HL-60 (cell line): ENCODE measurements at regions not wholly inside any gene's neighbourhood (a gene's known extent, or its start where the extent isn't known, plus 50 kb on each side); places are given as distances from the start of the nearest gene placed in this dataset.

Experiments used
- DNase-seq, 2 experiments: peaks; one replicate each; pipeline ENCODE4 v3.0.0-alpha.2; 2010 to 2020; ENCODE audit warnings: low read depth in 1 of 2, low spot score in 1 of 2
- H3K27ac ChIP-seq: fragments of 250-450 bp; sonication (Bioruptor Pico); replicated peaks from 2 replicates; pipeline ENCODE4 v1.5.1; 2020; ENCODE audit warnings: mild to moderate bottlenecking, moderate library complexity
- H3K27me3 ChIP-seq: fragments of 250-450 bp; sonication (Bioruptor Pico); 2 replicates; pipeline ENCODE4 v1.5.1; 2021; ENCODE audit warnings: mild to moderate bottlenecking, moderate library complexity; ENCODE audit not compliant: insufficient read depth, poor library complexity, severe bottlenecking
- H3K4me3 ChIP-seq: replicated peaks from 2 replicates; pipeline ENCODE4 v1.5.1; 2011; ENCODE audit warnings: mild to moderate bottlenecking, control low read depth, low read length; ENCODE audit not compliant: insufficient read depth
- CTCF ChIP-seq: IDR thresholded peaks from one replicate; pipeline ENCODE4 v1.5.1; 2011; ENCODE audit warnings: low read length, control low read depth, inconsistent platforms; ENCODE audit not compliant: insufficient read depth
- GABPA ChIP-seq: IDR thresholded peaks from 2 replicates; pipeline ENCODE4 v1.6.1; 2012; ENCODE audit warnings: low read depth
- POLR2AphosphoS5 ChIP-seq: IDR thresholded peaks from 2 replicates; pipeline ENCODE4 v1.6.1; 2012; ENCODE audit warnings: low read depth
- REST ChIP-seq: IDR thresholded peaks from 2 replicates; pipeline ENCODE4 v1.6.1; 2012; ENCODE audit warnings: low read depth; ENCODE audit not compliant: insufficient replicate concordance
- SPI1 ChIP-seq: IDR thresholded peaks from 2 replicates; pipeline ENCODE4 v1.6.1; 2012; ENCODE audit warnings: low read depth, mild to moderate bottlenecking, borderline replicate concordance

DNA sequence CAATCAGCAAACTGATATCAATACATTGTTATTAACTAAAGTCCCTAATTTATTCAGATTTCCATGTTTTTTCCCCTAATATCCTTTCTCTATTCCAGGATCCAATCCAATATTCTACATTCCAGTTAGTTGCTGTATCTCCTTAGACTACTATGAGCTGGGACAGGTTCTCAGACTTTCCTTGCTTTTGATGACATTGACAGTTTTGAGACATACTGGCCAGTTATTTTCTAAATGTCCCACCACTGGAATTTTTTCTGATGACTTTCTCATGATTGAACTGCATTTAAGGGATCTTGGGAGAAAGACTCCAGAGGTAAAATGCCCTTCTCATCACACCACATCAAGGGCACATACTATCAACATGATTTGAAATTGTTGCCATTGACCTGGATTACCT is 177.1 kb upstream of the MAF start:
- DNase-seq: no peak
- Histone ChIP-seq H3K27me3 (no peaks in the 10 kb centered on the region), H3K27ac (no peak overlapping the region), H3K4me3 (no peak overlapping the region)
- TF ChIP-seq CTCF (no peak), SPI1 (no peak), REST (no peak), GABPA (no peak), POLR2AphosphoS5 (no peak)

DNA sequence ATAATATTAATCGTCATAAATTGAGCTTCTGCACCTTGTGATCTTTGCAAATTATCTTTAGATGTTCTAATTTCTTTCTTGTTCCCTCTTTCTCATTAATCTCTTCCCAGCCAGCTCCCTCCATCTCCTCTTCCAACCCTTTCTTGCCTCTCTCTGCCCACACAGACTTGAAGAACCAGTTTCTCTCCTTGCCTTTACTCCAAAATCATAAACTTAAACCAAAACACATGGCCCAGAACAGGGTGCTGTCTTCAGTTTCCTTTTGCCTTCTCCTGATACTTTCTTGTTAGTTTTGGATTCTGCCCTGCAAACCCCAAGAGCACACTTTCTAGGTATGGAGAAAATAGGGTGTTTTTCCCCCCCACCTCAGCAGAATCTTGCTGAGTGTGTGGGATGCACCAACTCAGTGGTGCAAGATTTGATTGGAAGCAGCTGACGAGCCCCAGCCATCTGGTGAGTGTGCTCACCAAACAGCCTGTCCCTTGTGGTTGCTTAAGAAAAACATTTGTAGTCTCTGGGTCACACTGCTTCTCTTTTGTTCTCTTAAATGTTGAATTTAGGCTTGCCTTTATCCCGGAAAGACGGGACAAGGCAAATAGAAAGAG is 175.8 kb upstream of the MAF start:
- Histone ChIP-seq H3K4me3 (no peak overlapping the region), H3K27ac (no peak overlapping the region), H3K27me3 (no peaks in the 10 kb centered on the region)
- TF ChIP-seq POLR2AphosphoS5 (no peak), REST (no peak), CTCF (no peak), GABPA (no peak), SPI1 (no peak)
- DNase-seq: no peak

- TF ChIP-seq POLR2AphosphoS5 (no peak), CTCF (no peak), SPI1 (no peak), GABPA (no peak), REST (no peak)
- H3K27ac ChIP-seq: no peak overlapping the region
- peaks cover 4% of the 10 kb centered on the region for H3K27me3 ChIP-seq
- no peak for DNase-seq
- H3K4me3 ChIP-seq: no peak overlapping the region
Measured at GRCh38 chr16:79772784-79773183, 172.2 kb upstream of the MAF start.
